Fibroblast of villous mesenchyme (primary cell): ENCODE measurements at regions not wholly inside any gene's neighbourhood (a gene's known extent, or its start where the extent isn't known, plus 50 kb on each side); places are given as distances from the start of the nearest gene placed in this dataset.

Experiments used
- DNase-seq: peaks from one replicate; pipeline ENCODE4 v3.0.0-alpha.2; 2010; ENCODE audit warnings: low read depth
- H3K4me3 ChIP-seq: 2 replicates; pipeline ENCODE4 v1.5.1; 2011; ENCODE audit warnings: low read depth, mild to moderate bottlenecking, low read length
- CTCF ChIP-seq: IDR thresholded peaks from 2 replicates; pipeline ENCODE4 v1.5.1; 2012; ENCODE audit warnings: low read depth, mild to moderate bottlenecking, low read length; ENCODE audit not compliant: insufficient read depth

- H3K4me3 ChIP-seq: no peak overlapping the region
- no peak for TF ChIP-seq CTCF
- DNase-seq: no peak
Observed at GRCh38 chr4:3367866-3368265, 73.9 kb upstream of the HGFAC start.

GRCh38 chr4:3368334-3368733 lies 73.4 kb upstream of the HGFAC start:
- DNase-seq: no peak
- H3K4me3 ChIP-seq: no peak overlapping the region
- TF ChIP-seq CTCF: no peak

GRCh38 chr4:3368841-3369760 lies 72.7 kb upstream of the HGFAC start:
- TF ChIP-seq CTCF: no peak
- DNase-seq: no peak

GRCh38 chr4:3369781-3370674 lies 71.7 kb upstream of the HGFAC start:
- H3K4me3 ChIP-seq: peak overlapping the region; percentile 31
- peak; percentile 86 for DNase-seq

More at GRCh38 chr4:3368841-3369760, 72.7 kb upstream of the HGFAC start:
- peak overlapping the region; percentile 31 for H3K4me3 ChIP-seq

GRCh38 chr4:3371033-3372001 lies 70.5 kb upstream of the HGFAC start:
- peak; percentile 24 for DNase-seq
- TF ChIP-seq CTCF: no peak
- peak overlapping the region; percentile 7 for H3K4me3 ChIP-seq

More at GRCh38 chr4:3369781-3370674, 71.7 kb upstream of the HGFAC start:
- no peak for TF ChIP-seq CTCF
